ENCODE measurements at regions not wholly inside any gene's neighbourhood (a gene's known extent, or its start where the extent isn't known, plus 50 kb on each side); places are given as distances from the start of the nearest gene placed in this dataset.

GRCh38 chr9:106322706-106323245 lies 540.2 kb upstream of the ZNF462 start:
- no peaks in the 10 kb centered on the region for H3K4me1 ChIP-seq (ENCODE audit: insufficient read depth, low read length, poor library complexity, severe bottlenecking)
- no peak overlapping the region for H2AFZ ChIP-seq (ENCODE audit: low read length)
- no peak for TF ChIP-seq EZH2phosphoT487 (IDR thresholded peaks at IDR 0.05; ENCODE audit: borderline replicate concordance, low read depth, low read length)
- TF ChIP-seq CTCF (conservative IDR thresholded peaks at IDR 0.05; ENCODE audit: low read length), result no peak
- no peaks in the 10 kb centered on the region for H4K20me1 ChIP-seq (ENCODE audit: insufficient read depth, low read length)
- no peak for DNase-seq (ENCODE audit: low spot score)
- no peaks in the 10 kb centered on the region for H3K9me2 ChIP-seq (ENCODE audit: insufficient read depth, low read length)
- H3K36me3 ChIP-seq (ENCODE audit: insufficient read depth, low read length), result no peaks in the 10 kb centered on the region
- ChIA-PET POLR2A (no interaction called here), CTCF (ENCODE audit: unreplicated experiment) (no interaction called here)
- H3K4me3 ChIP-seq (ENCODE audit: low read depth, low read length, poor library complexity, severe bottlenecking), result no peak overlapping the region
- H3K27ac ChIP-seq (ENCODE audit: low read depth, low read length, poor library complexity, severe bottlenecking), result no peak overlapping the region
- no TSS peak for BruUV-seq (replicated peaks)
- no peak overlapping the region for H3K4me2 ChIP-seq (ENCODE audit: low read length)
- intact Hi-C loops (cut with micrococcal nuclease; ENCODE audit: unreplicated experiment), result no loop called here
- H3K9me3 ChIP-seq (ENCODE audit: low read length), result no peaks in the 10 kb centered on the region
- no peaks in the 10 kb centered on the region for H3K79me2 ChIP-seq (ENCODE audit: insufficient read depth, low read depth, low read length)

- ChIA-PET POLR2A (no interaction called here), CTCF (ENCODE audit: unreplicated experiment) (no interaction called here)
- BruUV-seq (replicated peaks), result no TSS peak
- Histone ChIP-seq H2AFZ (ENCODE audit: low read length) (no peak overlapping the region), H3K9me2 (ENCODE audit: insufficient read depth, low read length) (no peaks in the 10 kb centered on the region), H3K9me3 (ENCODE audit: low read length) (no peaks in the 10 kb centered on the region), H3K4me3 (ENCODE audit: low read depth, low read length, poor library complexity, severe bottlenecking) (no peak overlapping the region), H3K27ac (ENCODE audit: low read depth, low read length, poor library complexity, severe bottlenecking) (no peak overlapping the region), H3K4me2 (ENCODE audit: low read length) (no peak overlapping the region), H3K36me3 (ENCODE audit: insufficient read depth, low read length) (no peaks in the 10 kb centered on the region), H3K79me2 (ENCODE audit: insufficient read depth, low read depth, low read length) (no peaks in the 10 kb centered on the region), H3K4me1 (ENCODE audit: insufficient read depth, low read length, poor library complexity, severe bottlenecking) (no peaks in the 10 kb centered on the region), H4K20me1 (ENCODE audit: insufficient read depth, low read length) (no peaks in the 10 kb centered on the region)
- intact Hi-C loops (cut with micrococcal nuclease; ENCODE audit: unreplicated experiment), result no loop called here
- TF ChIP-seq EZH2phosphoT487 (IDR thresholded peaks at IDR 0.05; ENCODE audit: borderline replicate concordance, low read depth, low read length), result no peak
- DNase-seq (ENCODE audit: low spot score), result no peak
Observed at GRCh38 chr9:106324053-106324585, 538.8 kb upstream of the ZNF462 start.

GRCh38 chr9:106324591-106325280 lies 538.2 kb upstream of the ZNF462 start:
- H3K9me3 ChIP-seq (ENCODE audit: low read length), result no peaks in the 10 kb centered on the region
- H3K27ac ChIP-seq (ENCODE audit: low read depth, low read length, poor library complexity, severe bottlenecking), result no peak overlapping the region
- no peaks in the 10 kb centered on the region for H3K36me3 ChIP-seq (ENCODE audit: insufficient read depth, low read length)
- intact Hi-C loops (cut with micrococcal nuclease; ENCODE audit: unreplicated experiment), result no loop called here
- H3K79me2 ChIP-seq (ENCODE audit: insufficient read depth, low read depth, low read length), result no peaks in the 10 kb centered on the region
- BruUV-seq (replicated peaks), result no TSS peak
- no peak for DNase-seq (ENCODE audit: low spot score)
- H4K20me1 ChIP-seq (ENCODE audit: insufficient read depth, low read length), result no peaks in the 10 kb centered on the region
- H3K4me3 ChIP-seq (ENCODE audit: low read depth, low read length, poor library complexity, severe bottlenecking), result no peak overlapping the region
- ChIA-PET POLR2A (interaction anchor here (0.5 kb wide), 1 partner anchor 1716 kb away, joined by 3 read pairs; no protein-coding TSS in a partner anchor), CTCF (ENCODE audit: unreplicated experiment) (no interaction called here)
- no peak overlapping the region for H2AFZ ChIP-seq (ENCODE audit: low read length)
- H3K9me2 ChIP-seq (ENCODE audit: insufficient read depth, low read length), result no peaks in the 10 kb centered on the region
- H3K4me1 ChIP-seq (ENCODE audit: insufficient read depth, low read length, poor library complexity, severe bottlenecking), result no peaks in the 10 kb centered on the region
- TF ChIP-seq EZH2phosphoT487 (IDR thresholded peaks at IDR 0.05; ENCODE audit: borderline replicate concordance, low read depth, low read length), result no peak
- TF ChIP-seq CTCF (conservative IDR thresholded peaks at IDR 0.05; ENCODE audit: low read length), result no peak
- no peak overlapping the region for H3K4me2 ChIP-seq (ENCODE audit: low read length)
